Right atrium auricular region (tissue), 2 donors: ENCODE measurements at regions not wholly inside any gene's neighbourhood (a gene's known extent, or its start where the extent isn't known, plus 50 kb on each side); places are given as distances from the start of the nearest gene placed in this dataset.

ENCODE experiments used
- DNase-seq: peaks from one replicate; pipeline ENCODE4 v3.0.0-alpha.2; 2019; ENCODE audit warnings: low spot score
- H3K27ac ChIP-seq, 2 donors: fragments of 200-600 bp; sonication (generic); 1 replicate in 1 of 2; 2 replicates in 1 of 2; pipeline ENCODE4 v1.5.1; 2016 to 2019
- H3K27me3 ChIP-seq, 2 donors: fragments of 200-600 bp; sonication (generic); one replicate each; pipeline versions ENCODE4 v1.5.1 to v1.6.0; 2017 to 2019
- H3K36me3 ChIP-seq: fragments of 200-600 bp; sonication (generic); one replicate; pipeline ENCODE4 v1.5.1; 2016
- H3K4me1 ChIP-seq, 2 donors: fragments of 200-600 bp; sonication (generic); one replicate each; pipeline versions ENCODE4 v1.5.1 to v1.6.0; 2017 to 2019
- H3K4me3 ChIP-seq, 2 donors: fragments of 200-600 bp; sonication (generic); 1 replicate in 1 of 2; 2 replicates in 1 of 2; pipeline ENCODE4 v1.5.1; 2017 to 2019; ENCODE audit warnings: mild to moderate bottlenecking in 1 of 2, moderate library complexity in 1 of 2
- H3K9me3 ChIP-seq, 2 donors: fragments of 200-600 bp; sonication (generic); one replicate each; pipeline ENCODE4 v1.5.1; 2019
- CTCF ChIP-seq, 2 donors: fragments of 200-600 bp; sonication (generic); IDR thresholded peaks; one replicate each; pipeline ENCODE4 v1.5.1; 2019; ENCODE audit warnings: antibody characterized with exemption in 2 of 2

- H3K27ac ChIP-seq: no peak overlapping the region
These were observed 376.0 kb downstream of the RAB28 start for GRCh38 chr4:13108096-13108495.

GRCh38 chr4:13103382-13104015 lies 380.6 kb downstream of the RAB28 start:
- Histone ChIP-seq H3K4me1 (no peaks in the 10 kb centered on the region), H3K9me3 (peaks cover 0 to 4% of the 10 kb centered on the region in 2 donors), H3K36me3 (no peaks in the 10 kb centered on the region), H3K4me3 (no peak overlapping the region), H3K27ac (no peak overlapping the region), H3K27me3 (no peaks in the 10 kb centered on the region)
- DNase-seq: no peak
- TF ChIP-seq CTCF (IDR thresholded peaks at IDR 0.05): no peak

More at GRCh38 chr4:13108096-13108495, 376.0 kb downstream of the RAB28 start:
- Histone ChIP-seq H3K27me3 (no peaks in the 10 kb centered on the region), H3K4me1 (no peaks in the 10 kb centered on the region), H3K9me3 (peaks cover 0 to 15% of the 10 kb centered on the region in 2 donors), H3K4me3 (no peak overlapping the region), H3K36me3 (no peaks in the 10 kb centered on the region)
- TF ChIP-seq CTCF (IDR thresholded peaks at IDR 0.05): no peak
- DNase-seq: no peak

GRCh38 chr4:13102092-13102742 lies 381.9 kb downstream of the RAB28 start:
- Histone ChIP-seq H3K4me3 (no peak overlapping the region), H3K27ac (no peak overlapping the region), H3K36me3 (no peaks in the 10 kb centered on the region), H3K27me3 (no peaks in the 10 kb centered on the region), H3K9me3 (no peaks in the 10 kb centered on the region), H3K4me1 (no peaks in the 10 kb centered on the region)
- no peak for DNase-seq
- no peak for TF ChIP-seq CTCF (IDR thresholded peaks at IDR 0.05)

- Histone ChIP-seq H3K9me3 (no peaks in the 10 kb centered on the region), H3K27me3 (no peaks in the 10 kb centered on the region), H3K4me1 (no peaks in the 10 kb centered on the region), H3K27ac (no peak overlapping the region), H3K36me3 (no peaks in the 10 kb centered on the region), H3K4me3 (no peak overlapping the region)
- DNase-seq: no peak
- no peak for TF ChIP-seq CTCF (IDR thresholded peaks at IDR 0.05)
These were observed 386.2 kb downstream of the RAB28 start for GRCh38 chr4:13097971-13098370.

GRCh38 chr4:13095722-13096121 lies 388.4 kb downstream of the RAB28 start:
- Histone ChIP-seq H3K9me3 (no peaks in the 10 kb centered on the region), H3K4me1 (no peaks in the 10 kb centered on the region), H3K36me3 (no peaks in the 10 kb centered on the region), H3K27me3 (no peaks in the 10 kb centered on the region), H3K4me3 (no peak overlapping the region), H3K27ac (no peak overlapping the region)
- TF ChIP-seq CTCF (IDR thresholded peaks at IDR 0.05): no peak
- DNase-seq: no peak
